DND-41 (cell line): ENCODE measurements at regions not wholly inside any gene's neighbourhood (a gene's known extent, or its start where the extent isn't known, plus 50 kb on each side); places are given as distances from the start of the nearest gene placed in this dataset.

Source experiments
- ATAC-seq: fragments of 200-7000 bp; cut with Tn5 transposase; 3 replicates; pipeline ENCODE4 v1.9.1; 2021; ENCODE audit warnings: low read depth; ENCODE audit not compliant: insufficient read depth
- DNase-seq: peaks from one replicate; pipeline ENCODE4 v3.0.0-alpha.2; 2020
- H2AFZ ChIP-seq: 2 replicates; pipeline ENCODE4 v1.6.0; 2012; ENCODE audit warnings: low read depth, low read length
- H3K27ac ChIP-seq: 2 replicates; pipeline ENCODE4 v1.5.1; 2012; ENCODE audit warnings: low read length, inconsistent platforms
- H3K27me3 ChIP-seq: fragments of 200-600 bp; sonication (generic); 2 replicates; pipeline ENCODE4 v1.6.0; 2012; ENCODE audit warnings: low read length, mild to moderate bottlenecking, inconsistent platforms; ENCODE audit not compliant: insufficient read depth, poor library complexity
- H3K36me3 ChIP-seq: 2 replicates; pipeline ENCODE4 v1.5.1; 2012; ENCODE audit warnings: low read length, inconsistent platforms; ENCODE audit not compliant: insufficient read depth
- H3K4me1 ChIP-seq: 2 replicates; pipeline ENCODE4 v1.5.1; 2012; ENCODE audit warnings: mild to moderate bottlenecking, low read length; ENCODE audit not compliant: insufficient read depth
- H3K4me2 ChIP-seq: 2 replicates; pipeline ENCODE4 v1.6.0; 2012; ENCODE audit warnings: mild to moderate bottlenecking, moderate library complexity, low read length, inconsistent platforms; ENCODE audit not compliant: insufficient read depth
- H3K4me3 ChIP-seq, 2 experiments: fragments of 200-600 bp in 1 of 2; shearing (Covaris generic) in 1 of 2; 2 replicates each; pipeline ENCODE4 v1.5.1; 2012 to 2016; ENCODE audit warnings: inconsistent platforms in 2 of 2, low read length in 2 of 2, mild to moderate bottlenecking in 2 of 2, low read depth in 1 of 2, moderate library complexity in 1 of 2
- H3K79me2 ChIP-seq: 2 replicates; pipeline ENCODE4 v1.6.0; 2012; ENCODE audit warnings: low read length, inconsistent platforms; ENCODE audit not compliant: insufficient read depth
- H3K9ac ChIP-seq: 2 replicates; pipeline ENCODE4 v1.6.0; 2012; ENCODE audit warnings: low read depth, mild to moderate bottlenecking, inconsistent platforms, low read length, moderate library complexity
- H3K9me3 ChIP-seq: 2 replicates; pipeline ENCODE4 v1.5.1; 2012; ENCODE audit warnings: low read length, moderate library complexity, mild to moderate bottlenecking, inconsistent platforms; ENCODE audit not compliant: insufficient read depth, severe bottlenecking
- H4K20me1 ChIP-seq: 2 replicates; pipeline ENCODE4 v1.6.0; 2012; ENCODE audit warnings: low read length; ENCODE audit not compliant: insufficient read depth
- CTCF ChIP-seq: IDR thresholded peaks from 2 replicates; pipeline ENCODE4 v1.5.1; 2012; ENCODE audit warnings: borderline replicate concordance, low read length, moderate library complexity, mild to moderate bottlenecking; ENCODE audit not compliant: poor library complexity, severe bottlenecking; ENCODE audit errors: extremely low read depth
- EZH2 ChIP-seq: IDR thresholded peaks from 3 replicates; pipeline ENCODE4 v1.6.1; 2012; ENCODE audit warnings: borderline replicate concordance, low read depth, mild to moderate bottlenecking, moderate library complexity, low read length, inconsistent platforms; ENCODE audit not compliant: severe bottlenecking

- H3K79me2 ChIP-seq: no peaks in the 10 kb centered on the region
- no peak overlapping the region for H3K4me2 ChIP-seq
- H3K36me3 ChIP-seq: no peaks in the 10 kb centered on the region
- DNase-seq (no peak), ATAC-seq (no peak)
- peaks cover 3% of the 10 kb centered on the region for H3K27me3 ChIP-seq
- H3K4me1 ChIP-seq: no peaks in the 10 kb centered on the region
- H3K27ac ChIP-seq: no peak overlapping the region
- H3K9me3 ChIP-seq: no peaks in the 10 kb centered on the region
- no peak overlapping the region for H2AFZ ChIP-seq
- no peak overlapping the region for H3K9ac ChIP-seq
- TF ChIP-seq CTCF (no peak), EZH2 (no peak)
- no peaks in the 10 kb centered on the region for H4K20me1 ChIP-seq
- no peak overlapping the region for H3K4me3 ChIP-seq
Observed at GRCh38 chr3:36165509-36166290, 214.6 kb upstream of the STAC start.

GRCh38 chr3:36166477-36166876 is 213.8 kb upstream of the STAC start:
- TF ChIP-seq EZH2 (no peak), CTCF (no peak)
- no peak overlapping the region for H2AFZ ChIP-seq
- no peak for DNase-seq
- no peak overlapping the region for H3K9ac ChIP-seq
- H4K20me1 ChIP-seq: no peaks in the 10 kb centered on the region
- H3K27me3 ChIP-seq: peaks cover 3% of the 10 kb centered on the region
- no peak overlapping the region for H3K27ac ChIP-seq
- H3K79me2 ChIP-seq: no peaks in the 10 kb centered on the region
- no peak for ATAC-seq
- H3K4me1 ChIP-seq: no peaks in the 10 kb centered on the region
- H3K4me2 ChIP-seq: no peak overlapping the region
- no peaks in the 10 kb centered on the region for H3K9me3 ChIP-seq
- H3K36me3 ChIP-seq: no peaks in the 10 kb centered on the region
- no peak overlapping the region for H3K4me3 ChIP-seq

GRCh38 chr3:36172699-36173098 is 207.6 kb upstream of the STAC start:
- Histone ChIP-seq H3K9me3 (no peaks in the 10 kb centered on the region), H3K4me1 (no peaks in the 10 kb centered on the region), H3K36me3 (no peaks in the 10 kb centered on the region), H3K9ac (no peak overlapping the region), H3K79me2 (no peaks in the 10 kb centered on the region), H4K20me1 (no peaks in the 10 kb centered on the region), H3K27ac (no peak overlapping the region), H3K27me3 (no peaks in the 10 kb centered on the region), H2AFZ (no peak overlapping the region), H3K4me2 (no peak overlapping the region), H3K4me3 (no peak overlapping the region)
- TF ChIP-seq CTCF (no peak), EZH2 (no peak)
- DNase-seq: no peak
- no peak for ATAC-seq
